HG02943 (cell line): ENCODE measurements at regions not wholly inside any gene's neighbourhood (a gene's known extent, or its start where the extent isn't known, plus 50 kb on each side); places are given as distances from the start of the nearest gene placed in this dataset.
A peak's percentile ranks its signal among the peaks of the same experiment; 100 is the strongest.
"Not testable (repeated sequence)": the region's sequence is repeated elsewhere in the genome, so short reads cannot be mapped to it uniquely, and the experiment has no call there.

Experiments
- ATAC-seq: cut with Tn5 transposase; IDR thresholded peaks from one replicate; pipeline ENCODE4 v1.9.1; 2021; ENCODE audit warnings: mild to moderate bottlenecking, low read depth, moderate library complexity; ENCODE audit not compliant: unreplicated experiment

DNA sequence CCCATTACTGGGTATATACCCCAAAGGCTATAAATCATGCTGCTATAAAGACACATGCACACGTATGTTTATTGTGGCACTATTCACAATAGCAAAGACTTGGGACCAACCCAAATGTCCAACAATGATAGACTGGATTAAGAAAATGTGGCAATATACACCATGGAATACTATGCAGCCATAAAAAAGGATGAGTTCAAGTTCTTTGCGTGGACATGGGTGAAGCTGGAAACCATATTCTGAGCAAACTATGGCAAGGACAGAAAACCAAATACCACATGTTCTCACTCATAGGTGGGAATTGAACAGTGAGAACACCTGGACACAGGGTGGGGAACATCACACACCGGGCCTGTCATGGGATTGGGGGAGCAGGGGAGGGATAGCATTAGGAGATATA is 54.4 kb upstream of the MUCL1 start:
- not testable (repeated sequence) for ATAC-seq

DNA sequence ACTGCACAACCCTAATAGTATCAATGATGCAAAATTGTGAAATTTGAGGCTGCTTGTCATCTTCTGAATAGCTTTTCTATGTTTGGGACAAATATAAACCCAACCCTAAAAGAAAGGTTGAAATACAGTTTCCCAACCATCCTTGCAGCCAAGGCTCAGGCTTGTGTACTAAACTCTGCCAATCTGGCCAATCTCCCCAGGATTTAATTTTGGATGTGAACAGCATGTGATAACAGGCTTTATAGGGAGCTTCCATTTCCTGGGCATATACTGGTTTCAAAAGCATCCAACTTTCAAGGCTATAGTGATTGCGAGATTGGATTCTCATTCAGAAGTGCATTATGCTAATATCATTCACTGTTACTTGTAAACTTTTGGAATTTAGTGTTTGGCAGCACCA is 55.7 kb upstream of the MUCL1 start:
- no peak for ATAC-seq

DNA sequence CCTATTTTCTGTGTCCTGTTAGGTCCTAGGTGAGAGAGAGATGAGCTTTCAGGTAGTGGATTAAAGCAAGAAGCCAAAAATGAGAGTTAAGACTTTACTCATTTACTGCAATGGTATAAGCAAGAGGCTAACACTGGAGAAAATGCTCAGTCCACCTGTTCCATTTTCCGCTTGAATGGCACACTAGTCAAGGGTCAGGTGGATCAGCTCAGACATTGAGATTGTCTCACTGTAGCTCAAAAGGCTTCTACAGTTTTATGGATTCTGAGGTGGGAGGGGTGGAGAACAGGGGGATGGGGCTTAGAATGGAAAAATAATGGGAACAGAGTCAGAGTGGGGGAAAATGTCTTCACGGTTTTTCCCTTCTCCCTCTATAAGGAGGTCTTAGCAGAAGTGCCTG is 57.3 kb upstream of the MUCL1 start:
- ATAC-seq, result no peak

DNA sequence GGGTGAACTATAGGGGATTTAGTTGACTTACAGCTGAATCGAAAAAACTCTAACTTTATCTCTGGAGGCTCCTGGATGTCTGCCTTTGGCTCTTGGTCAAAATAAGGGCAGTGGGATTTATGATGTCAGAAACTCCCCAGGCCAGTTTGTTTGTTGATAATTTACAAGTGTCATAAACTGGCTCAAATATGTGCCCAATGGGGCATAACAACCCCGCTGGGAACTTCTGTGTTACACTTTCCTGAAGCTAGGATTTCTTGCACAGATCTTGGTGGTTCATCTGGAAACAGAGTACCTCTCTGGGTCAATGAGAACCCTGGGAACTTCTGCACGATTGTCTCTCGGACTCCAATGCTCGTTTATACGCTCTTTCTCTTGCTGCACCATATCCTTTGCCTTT is 58.7 kb upstream of the MUCL1 start:
- ATAC-seq, result no peak

DNA sequence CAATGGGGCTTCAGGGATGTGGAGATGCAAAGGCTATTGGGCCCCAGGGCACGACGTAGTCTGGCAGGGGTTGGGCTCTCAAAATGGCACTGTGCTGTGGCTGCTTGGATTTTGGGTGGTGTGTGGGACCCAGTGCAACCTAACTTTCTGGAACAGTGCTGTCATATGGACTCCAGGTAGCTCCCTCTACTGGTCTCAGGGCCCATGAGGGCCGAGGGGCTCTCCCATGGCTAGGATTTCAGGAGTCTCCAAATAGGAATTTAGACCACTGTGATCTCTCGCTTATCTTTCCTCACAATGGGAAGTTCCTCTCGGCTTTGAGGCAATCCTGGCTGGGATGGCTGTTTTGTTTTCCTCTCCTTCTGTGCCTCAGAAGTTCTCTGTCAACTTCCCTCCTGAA is 68.2 kb upstream of the MUCL1 start:
- no peak for ATAC-seq

DNA sequence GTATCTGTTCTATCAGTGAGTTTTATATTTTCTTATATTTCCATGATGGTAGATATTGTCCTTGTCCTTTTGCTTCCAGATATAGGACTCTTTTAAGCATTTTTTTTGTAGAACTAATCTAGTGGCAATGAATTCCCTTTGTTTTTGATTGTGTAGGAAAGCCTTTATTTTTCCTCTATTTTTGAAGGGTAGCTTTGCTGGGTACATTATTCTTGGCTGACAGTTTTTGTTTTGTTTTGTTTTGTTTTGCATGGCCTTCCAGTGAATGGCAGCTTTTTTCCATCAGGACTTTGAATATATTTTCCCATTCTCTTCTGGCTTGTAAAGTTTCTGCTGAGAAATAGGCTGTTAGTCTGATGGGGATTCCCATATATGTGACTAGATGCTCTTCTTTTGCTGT is 70.2 kb upstream of the MUCL1 start:
- no peak for ATAC-seq

DNA sequence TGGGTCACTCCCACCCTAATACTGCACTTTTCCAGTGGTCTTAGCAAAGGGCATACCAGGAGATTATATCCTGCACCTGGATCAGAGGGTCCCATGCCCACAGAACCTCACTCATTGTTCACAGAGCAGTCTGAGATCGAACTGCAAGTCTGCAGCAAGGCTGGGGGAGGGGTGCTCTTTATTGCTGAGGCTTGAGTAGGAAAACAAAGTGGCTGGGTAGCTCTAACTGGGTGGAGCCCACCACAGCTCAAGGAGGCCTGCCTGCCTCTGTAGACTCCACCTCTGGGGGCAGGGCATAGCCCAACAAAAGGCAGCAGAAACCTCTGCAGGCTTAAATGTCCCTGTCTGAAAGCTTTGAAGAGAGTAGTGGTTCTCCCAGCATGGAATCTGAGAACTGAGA is 77.3 kb upstream of the MUCL1 start:
- not testable (repeated sequence) for ATAC-seq

DNA sequence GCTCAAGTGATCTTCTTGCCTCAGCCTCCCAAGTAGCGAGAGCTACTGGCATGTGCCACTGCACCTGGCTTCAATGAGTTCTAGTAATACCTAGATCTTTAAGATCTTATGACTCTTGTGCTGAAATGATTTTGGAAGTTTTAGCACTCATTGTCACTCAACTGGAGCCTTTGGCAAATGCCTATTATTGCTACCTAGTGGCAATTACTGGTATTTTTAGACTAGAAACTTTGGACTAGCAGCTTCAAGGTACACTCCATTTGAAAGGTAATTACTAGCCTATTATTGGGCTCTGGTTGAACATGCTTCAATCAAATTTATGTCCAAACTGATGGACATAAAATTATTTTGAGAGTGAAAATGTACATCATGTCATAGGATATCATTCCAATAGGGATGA is 80.7 kb upstream of the MUCL1 start:
- ATAC-seq, result no peak

DNA sequence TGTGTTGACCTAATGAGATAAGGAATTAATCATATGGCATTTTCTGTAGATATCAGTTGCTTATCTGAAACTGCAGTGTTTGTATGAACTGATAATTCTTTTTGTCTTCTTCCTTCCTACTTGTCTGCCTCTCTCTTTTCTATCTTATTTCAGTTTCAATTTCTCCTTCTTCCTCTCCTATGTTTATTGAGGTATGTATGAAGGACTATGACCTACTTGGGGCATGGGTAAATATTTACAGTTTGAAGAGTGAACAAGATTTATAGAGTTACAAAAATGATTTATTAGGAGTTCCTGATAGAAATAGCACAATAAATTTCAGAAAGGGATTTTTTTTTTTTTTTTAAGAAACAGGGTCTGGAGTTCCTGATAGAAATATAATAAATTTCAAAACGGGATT is 88.7 kb upstream of the MUCL1 start:
- no peak for ATAC-seq

DNA sequence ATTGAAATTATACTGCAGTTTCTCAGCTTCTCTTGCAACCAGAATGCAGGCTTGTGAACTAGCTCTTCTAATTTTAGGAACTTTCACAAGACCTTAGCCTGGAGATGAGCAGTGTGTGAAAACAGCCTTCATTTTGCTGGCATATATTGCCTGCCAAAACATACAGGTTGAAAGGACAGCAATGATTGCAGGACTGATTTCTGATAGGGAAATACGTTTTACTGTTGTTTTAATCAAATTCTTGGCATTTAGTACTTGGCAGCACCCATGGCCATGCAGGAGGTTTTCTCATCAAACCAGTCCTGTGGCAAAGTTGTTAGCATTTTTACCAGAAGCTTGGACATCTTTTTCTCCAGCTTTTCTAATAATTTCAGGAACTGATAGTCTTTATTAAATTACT is 91.9 kb upstream of the MUCL1 start:
- no peak for ATAC-seq

DNA sequence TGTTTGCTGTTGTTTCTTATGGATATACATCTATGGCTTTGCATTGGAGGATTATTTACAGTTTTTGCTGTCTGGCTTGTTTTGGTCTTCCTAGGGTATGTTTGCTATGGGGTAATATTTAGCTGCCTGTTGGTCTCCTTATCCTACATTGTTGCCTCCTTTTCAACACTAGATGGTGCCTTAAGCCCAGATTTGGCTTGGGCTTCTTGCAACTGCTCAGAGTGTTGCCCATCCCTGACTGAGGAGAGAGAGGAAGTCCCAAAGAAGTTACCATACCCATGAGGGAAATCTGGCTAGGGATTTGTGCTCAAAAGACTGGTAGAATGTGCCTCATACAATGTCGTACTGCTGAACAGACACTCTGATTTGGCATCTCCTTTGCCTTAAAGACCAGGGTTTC is 94.6 kb upstream of the MUCL1 start:
- ATAC-seq, result peak; percentile 63

DNA sequence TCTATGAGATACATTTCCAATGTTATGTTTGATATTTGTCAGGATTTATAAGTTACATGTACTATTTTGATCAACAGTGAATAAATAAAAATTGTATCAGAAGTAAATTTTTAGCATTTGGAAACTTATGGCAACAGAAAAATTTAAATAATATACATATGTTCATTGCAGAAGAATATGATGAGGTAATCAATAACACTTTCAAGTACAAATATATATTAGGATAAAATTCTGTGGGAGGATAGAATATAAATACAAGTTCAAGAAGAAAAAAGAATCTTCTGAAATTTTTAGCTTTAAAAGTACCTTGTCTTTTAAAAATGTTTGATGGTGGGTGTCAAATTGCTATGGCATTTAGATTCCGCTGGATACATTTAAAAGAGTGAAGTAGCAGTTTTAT is 102.8 kb upstream of the MUCL1 start:
- no peak for ATAC-seq

DNA sequence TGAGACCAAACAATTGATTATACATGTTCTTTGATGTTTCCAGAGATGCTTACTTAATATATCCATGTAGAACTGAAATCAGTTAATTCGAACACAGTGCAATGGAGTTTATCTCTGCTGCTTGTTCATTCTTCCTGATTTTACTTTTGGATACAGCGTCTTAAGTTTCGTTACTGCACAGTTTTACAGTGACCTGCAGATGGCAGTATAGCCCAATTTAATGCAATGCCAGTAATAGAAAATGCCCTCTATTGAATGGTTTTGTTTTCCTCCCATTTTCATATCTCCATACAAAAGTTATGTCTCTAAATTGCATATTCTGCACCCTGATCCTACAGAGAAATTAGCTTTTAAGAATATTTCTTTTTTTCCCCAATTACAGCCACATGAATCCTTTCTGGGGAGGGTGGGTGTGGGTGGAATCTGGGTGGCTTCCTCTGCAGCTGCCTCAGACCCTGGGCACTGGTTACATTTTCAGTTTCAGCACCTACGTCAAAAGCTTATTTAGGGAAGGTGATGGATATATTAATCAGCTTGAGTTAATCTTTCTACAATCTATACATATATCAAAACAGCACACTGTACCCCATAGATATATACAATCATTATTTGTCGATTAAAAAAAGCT is 101.1 kb upstream of the DCD start:
- no peak for ATAC-seq

DNA sequence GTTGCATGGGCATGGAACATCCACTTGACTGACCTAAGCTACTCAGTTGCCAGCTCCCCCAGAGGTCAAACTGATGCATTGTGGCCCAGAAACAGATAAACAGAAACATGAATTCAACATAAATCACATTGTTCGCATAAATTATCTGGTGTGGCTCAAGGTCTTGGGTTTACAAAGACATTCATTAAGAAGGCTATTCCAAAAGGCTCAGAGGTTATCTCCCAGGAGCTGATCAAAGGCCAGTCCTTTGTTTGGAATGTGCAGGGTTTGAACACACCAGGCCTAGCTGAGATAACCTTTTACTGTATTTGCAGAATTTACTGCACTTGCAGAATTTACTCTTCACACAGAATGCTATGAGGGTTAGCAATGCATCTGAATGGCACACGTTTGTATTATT is 96.4 kb upstream of the DCD start:
- ATAC-seq, result no peak

DNA sequence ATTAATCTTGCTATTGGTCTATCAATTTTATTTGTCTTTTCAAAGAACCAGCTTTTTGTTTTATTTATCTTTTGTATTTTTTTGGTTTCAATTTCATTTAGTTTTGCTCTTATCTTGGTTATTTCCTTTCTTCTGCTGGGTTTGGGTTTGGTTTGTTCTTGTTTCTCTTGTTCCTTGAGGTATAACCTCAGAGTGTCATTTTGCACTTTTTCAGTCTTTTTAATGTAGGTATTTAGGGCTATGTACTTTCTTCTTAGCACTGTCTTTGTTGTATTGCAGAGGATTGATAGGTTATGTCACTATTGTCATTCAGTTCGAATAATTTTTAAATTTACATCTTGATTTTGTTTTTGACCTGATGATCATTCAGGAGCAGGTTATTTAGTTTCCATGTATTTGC is 92.7 kb upstream of the DCD start:
- no peak for ATAC-seq

DNA sequence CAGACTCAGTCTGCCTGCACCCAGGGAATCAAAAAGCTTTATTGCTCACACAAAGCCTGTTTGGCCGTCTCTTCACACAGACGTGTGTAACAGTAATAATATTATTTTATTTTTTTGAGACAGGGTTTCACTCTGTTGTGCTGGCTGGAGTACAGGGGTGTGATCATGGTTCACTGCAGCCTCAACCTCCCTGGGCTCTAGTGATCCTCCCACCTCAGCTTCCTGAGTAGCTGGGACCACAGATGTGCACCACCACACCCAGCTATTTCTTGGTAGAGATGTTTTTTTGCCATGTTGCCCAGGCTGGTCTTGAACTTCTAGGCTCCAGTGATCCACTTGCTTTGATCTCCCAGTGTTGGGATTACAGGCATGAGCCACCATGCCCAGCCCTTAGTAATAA is 88.4 kb upstream of the DCD start:
- ATAC-seq, result no peak

DNA sequence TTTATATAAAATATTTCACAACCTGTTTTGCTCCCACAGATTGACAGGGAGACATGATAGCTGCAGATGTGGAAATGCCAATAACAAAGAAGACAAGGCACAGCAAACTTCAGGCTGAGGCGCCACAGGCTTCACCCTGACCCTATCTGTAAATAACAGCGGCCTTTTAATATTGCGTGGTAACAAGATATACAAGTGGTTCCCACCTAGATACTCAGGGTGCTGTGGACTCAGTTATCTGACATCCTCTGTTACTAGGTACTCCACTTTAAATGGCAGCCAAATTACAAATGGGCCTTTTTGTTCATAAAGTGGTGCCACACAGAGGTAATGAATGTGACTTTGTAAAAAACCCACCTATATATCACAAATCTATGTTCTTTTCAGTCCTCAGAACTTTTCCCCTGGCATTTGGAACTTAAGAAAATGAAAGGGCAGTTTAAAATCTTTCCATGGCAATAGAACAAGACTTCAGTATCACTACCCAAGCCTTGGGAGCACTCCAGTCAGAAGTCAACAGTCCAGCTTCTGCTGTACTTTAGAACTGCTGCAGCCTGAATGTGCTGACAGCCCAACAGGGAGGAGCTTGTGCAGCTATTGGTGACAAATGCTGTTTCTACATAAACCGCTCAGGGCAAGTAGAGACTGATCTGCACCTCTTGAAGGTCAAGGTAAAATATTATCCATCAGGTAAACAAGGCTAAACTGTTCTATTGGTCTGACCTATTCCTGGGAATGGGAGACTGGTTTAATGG is 86.2 kb upstream of the DCD start:
- no peak for ATAC-seq

DNA sequence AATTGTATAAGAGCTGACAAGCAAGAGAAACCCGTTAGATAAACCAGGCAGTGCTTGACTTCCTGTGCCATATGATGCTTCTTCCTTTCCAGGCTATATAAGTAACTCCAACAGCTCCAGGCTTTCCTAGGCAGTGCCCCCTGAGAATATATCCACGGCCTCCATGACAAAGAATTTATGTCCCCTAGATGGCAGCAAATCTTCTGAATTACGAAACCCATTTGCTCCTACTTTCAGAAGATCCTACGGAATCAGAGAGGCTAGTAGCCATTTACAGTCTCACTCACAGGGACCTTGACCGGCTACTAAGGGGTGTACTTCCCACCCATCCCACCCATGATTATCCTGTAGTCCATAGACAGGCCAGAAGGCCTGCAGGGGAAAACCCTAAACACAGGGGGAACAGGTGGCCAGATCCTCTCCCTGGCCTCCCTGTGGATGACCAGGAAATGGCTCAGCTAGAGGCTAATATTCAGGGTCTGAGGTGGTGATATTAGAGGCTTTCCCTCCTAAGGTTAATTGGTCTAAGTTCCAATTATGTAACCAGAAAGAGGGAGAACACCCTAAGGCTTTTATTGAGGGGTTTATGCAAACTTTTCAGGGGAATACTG is 77.2 kb upstream of the DCD start:
- ATAC-seq, result no peak

DNA sequence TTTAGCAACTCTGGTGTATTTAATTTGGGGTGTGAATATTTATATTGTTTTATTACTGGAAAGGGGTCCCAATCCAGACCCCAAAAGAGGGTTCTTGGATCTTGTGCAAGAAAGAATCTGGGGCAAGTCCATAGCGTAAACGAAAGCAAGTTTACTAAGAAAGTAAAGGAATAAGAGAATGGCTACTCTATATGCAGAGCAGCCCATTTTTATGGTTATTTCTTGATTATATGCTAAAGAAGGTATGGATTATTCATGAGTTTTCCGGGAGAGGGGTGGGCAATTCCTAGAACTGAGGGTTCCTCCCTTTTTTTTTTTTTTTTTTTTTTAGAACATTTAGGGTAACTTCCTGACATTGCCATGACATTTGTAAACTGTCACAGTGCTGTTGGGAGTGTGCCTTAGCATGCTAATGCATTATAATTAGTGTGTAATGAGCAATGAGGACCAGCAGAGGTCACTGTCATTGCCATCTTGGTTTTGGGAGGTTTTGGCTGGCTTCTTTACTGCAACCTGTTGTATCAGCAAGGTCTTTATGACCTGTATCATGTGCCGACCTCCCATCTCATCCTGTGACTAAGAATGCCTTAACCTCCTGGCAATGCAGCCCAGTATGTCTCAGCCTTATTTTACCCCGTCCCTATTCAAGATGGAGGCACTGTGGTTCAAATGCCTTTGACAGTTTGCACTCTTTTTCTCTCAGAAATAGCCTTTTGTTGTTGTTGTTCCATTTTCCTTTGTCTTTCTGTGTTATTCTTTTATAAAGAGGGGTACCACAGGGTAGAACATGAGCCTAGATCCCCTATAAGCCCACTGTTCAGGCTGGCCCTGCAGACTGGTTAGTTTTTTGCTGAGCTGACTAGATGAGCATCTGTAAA is 75.5 kb upstream of the DCD start:
- ATAC-seq, result no peak

DNA sequence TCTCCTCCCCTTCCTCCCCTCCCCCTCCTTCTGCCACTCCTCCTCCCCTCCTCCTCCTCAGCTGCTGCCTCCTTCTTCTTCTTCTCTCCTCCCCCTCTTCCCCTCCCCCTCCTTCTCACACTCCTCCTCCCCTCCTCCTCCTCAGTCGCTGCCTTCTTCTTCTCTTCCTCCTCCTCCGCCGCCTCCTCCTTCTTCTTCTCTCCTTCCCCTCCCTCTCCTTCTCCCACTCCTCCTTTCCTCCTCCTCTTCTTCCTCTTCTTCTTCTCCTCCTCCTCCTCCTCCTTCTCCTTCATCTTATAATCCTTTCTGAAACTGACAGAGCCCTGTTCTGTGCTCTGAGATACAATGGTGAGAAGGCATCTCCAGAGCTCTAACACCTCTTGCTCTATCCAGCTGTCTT is 73.1 kb upstream of the DCD start:
- no peak for ATAC-seq

DNA sequence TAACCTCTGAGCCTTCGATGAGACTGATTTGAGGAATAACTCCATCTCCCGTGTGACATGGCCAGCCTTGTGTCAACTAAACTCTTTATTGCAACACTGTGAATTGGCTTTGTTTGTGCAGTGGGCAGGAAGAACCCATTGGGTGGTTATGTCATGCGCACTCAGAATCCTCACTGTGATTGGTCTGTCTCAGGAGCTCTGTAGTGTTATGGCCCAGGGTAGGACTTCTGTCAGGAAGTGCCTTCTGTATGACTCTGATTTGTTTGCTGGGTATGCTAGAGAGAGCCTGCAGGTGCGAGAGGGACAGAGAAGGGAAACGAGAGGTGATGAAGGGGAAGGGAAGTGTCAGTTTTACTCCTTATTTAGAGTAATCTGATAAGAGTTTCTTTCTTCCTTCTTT is 71.5 kb upstream of the DCD start:
- ATAC-seq, result no peak
